K562 (cell line): ENCODE measurements at regions not wholly inside any gene's neighbourhood (a gene's known extent, or its start where the extent isn't known, plus 50 kb on each side); places are given as distances from the start of the nearest gene placed in this dataset.

Experiments used
- EP400 ChIP-seq: fragments of 450-650 bp; IDR thresholded peaks from 2 replicates; pipeline ENCODE4 v1.6.1; 2017; ENCODE audit warnings: antibody characterized with exemption, mild to moderate bottlenecking, moderate library complexity
- KAT2B ChIP-seq: IDR thresholded peaks from one replicate; pipeline ENCODE4 v1.6.1; 2012; ENCODE audit warnings: low read depth, mild to moderate bottlenecking, control low read depth, inconsistent platforms, low read length, moderate library complexity
- MLX ChIP-seq, 2 experiments: fragments of 450-650 bp in 1 of 2; sonication (generic) in 1 of 2; formaldehyde crosslinking; conservative IDR thresholded peaks; 2 replicates each; pipeline versions ENCODE4 v1.4.0 to v1.8.1; 2020 to 2022; ENCODE audit warnings: mild to moderate bottlenecking in 1 of 2, missing genetic modification reagents in 1 of 2
- NRF1 ChIP-seq, 2 experiments: fragments of 450-650 bp; IDR thresholded peaks in 1 of 2; conservative IDR thresholded peaks in 1 of 2; 2 replicates each; pipeline ENCODE4 v1.6.1; 2014; ENCODE audit warnings: mild to moderate bottlenecking in 2 of 2
- POLR2A ChIP-seq: fragments of 450-650 bp; conservative IDR thresholded peaks from 2 replicates; pipeline ENCODE4 v1.6.1; 2016
- POLR2AphosphoS5 ChIP-seq: IDR thresholded peaks from 2 replicates; pipeline ENCODE4 v1.6.1; 2011; ENCODE audit warnings: mild to moderate bottlenecking, low read depth, low read length, moderate library complexity; ENCODE audit not compliant: control insufficient read depth, insufficient read depth
- RAD21 ChIP-seq, 2 experiments: fragments of 250-450 bp in 1 of 2; fragments of 450-650 bp in 1 of 2; sonication (Bioruptor Pico) in 1 of 2; formaldehyde crosslinking in 1 of 2; IDR thresholded peaks in 1 of 2; conservative IDR thresholded peaks in 1 of 2; 2 replicates each; pipeline versions ENCODE4 v1.4.0 to v1.8.0; 2020 to 2022; ENCODE audit warnings: mild to moderate bottlenecking in 2 of 2, moderate library complexity in 1 of 2
- SIX5 ChIP-seq, 2 experiments: IDR thresholded peaks; 2 replicates each; pipeline ENCODE4 v1.6.1; 2011; ENCODE audit warnings: low read length in 2 of 2, borderline replicate concordance in 1 of 2, low read depth in 1 of 2, mild to moderate bottlenecking in 1 of 2, moderate library complexity in 1 of 2; ENCODE audit not compliant: insufficient read depth in 1 of 2
- SMC3 ChIP-seq: conservative IDR thresholded peaks from 2 replicates; pipeline ENCODE4 v1.6.1; 2011; ENCODE audit warnings: low read depth, low read length, improper control_type of control experiment; ENCODE audit not compliant: insufficient read depth
- ZSCAN29 ChIP-seq: fragments of 450-650 bp; IDR thresholded peaks from 2 replicates; pipeline ENCODE4 v1.6.1; 2017
- TF ChIP-seq, protein P1 (sequence below), 3 experiments: IDR thresholded peaks in 2 of 3; conservative IDR thresholded peaks in 1 of 3; 2 replicates each; pipeline ENCODE4 v1.5.1; 2011 to 2012; ENCODE audit warnings: low read length in 3 of 3, mild to moderate bottlenecking in 3 of 3, control low read depth in 2 of 3, improper control_type of control experiment in 1 of 3, inconsistent platforms in 1 of 3, low read depth in 1 of 3, mixed read lengths in 1 of 3, moderate library complexity in 1 of 3; ENCODE audit not compliant: insufficient read depth in 2 of 3
- TF ChIP-seq, protein P2 (sequence below), 2 experiments: fragments of 450-650 bp; IDR thresholded peaks; 2 replicates each; pipeline ENCODE4 v1.6.1; 2016; ENCODE audit warnings: mild to moderate bottlenecking in 2 of 2, borderline replicate concordance in 1 of 2, low read depth in 1 of 2, moderate library complexity in 1 of 2

- TF ChIP-seq ZSCAN29 (no peak), MLX (CRISPR knock-in tag; conservative IDR thresholded peaks at IDR 0.05) (no peak), EP400 (no peak), POLR2AphosphoS5 (no peak), SMC3 (no peak), NRF1 (conservative IDR thresholded peaks at IDR 0.05 in 1 of 2, IDR thresholded peaks at IDR 0.05 in 1 of 2) (no peak), SIX5 (IDR thresholded peaks at IDR 0.05; ENCODE audit: borderline replicate concordance in 1 of 2, insufficient read depth in 1 of 2, low read depth in 1 of 2, low read length in 2 of 2) (no peak), RAD21 (CRISPR knock-in tag; conservative IDR thresholded peaks at IDR 0.05 in 1 of 2, IDR thresholded peaks at IDR 0.05 in 1 of 2) (no peak), POLR2A (no peak), KAT2B (no peak)
- TF ChIP-seq, protein P1, sequence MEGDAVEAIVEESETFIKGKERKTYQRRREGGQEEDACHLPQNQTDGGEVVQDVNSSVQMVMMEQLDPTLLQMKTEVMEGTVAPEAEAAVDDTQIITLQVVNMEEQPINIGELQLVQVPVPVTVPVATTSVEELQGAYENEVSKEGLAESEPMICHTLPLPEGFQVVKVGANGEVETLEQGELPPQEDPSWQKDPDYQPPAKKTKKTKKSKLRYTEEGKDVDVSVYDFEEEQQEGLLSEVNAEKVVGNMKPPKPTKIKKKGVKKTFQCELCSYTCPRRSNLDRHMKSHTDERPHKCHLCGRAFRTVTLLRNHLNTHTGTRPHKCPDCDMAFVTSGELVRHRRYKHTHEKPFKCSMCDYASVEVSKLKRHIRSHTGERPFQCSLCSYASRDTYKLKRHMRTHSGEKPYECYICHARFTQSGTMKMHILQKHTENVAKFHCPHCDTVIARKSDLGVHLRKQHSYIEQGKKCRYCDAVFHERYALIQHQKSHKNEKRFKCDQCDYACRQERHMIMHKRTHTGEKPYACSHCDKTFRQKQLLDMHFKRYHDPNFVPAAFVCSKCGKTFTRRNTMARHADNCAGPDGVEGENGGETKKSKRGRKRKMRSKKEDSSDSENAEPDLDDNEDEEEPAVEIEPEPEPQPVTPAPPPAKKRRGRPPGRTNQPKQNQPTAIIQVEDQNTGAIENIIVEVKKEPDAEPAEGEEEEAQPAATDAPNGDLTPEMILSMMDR (IDR thresholded peaks at IDR 0.05 in 2 of 3, conservative IDR thresholded peaks at IDR 0.05 in 1 of 3; ENCODE audit: insufficient read depth in 2 of 3, low read depth in 1 of 3, low read length in 3 of 3), result no peak
- TF ChIP-seq, protein P2, sequence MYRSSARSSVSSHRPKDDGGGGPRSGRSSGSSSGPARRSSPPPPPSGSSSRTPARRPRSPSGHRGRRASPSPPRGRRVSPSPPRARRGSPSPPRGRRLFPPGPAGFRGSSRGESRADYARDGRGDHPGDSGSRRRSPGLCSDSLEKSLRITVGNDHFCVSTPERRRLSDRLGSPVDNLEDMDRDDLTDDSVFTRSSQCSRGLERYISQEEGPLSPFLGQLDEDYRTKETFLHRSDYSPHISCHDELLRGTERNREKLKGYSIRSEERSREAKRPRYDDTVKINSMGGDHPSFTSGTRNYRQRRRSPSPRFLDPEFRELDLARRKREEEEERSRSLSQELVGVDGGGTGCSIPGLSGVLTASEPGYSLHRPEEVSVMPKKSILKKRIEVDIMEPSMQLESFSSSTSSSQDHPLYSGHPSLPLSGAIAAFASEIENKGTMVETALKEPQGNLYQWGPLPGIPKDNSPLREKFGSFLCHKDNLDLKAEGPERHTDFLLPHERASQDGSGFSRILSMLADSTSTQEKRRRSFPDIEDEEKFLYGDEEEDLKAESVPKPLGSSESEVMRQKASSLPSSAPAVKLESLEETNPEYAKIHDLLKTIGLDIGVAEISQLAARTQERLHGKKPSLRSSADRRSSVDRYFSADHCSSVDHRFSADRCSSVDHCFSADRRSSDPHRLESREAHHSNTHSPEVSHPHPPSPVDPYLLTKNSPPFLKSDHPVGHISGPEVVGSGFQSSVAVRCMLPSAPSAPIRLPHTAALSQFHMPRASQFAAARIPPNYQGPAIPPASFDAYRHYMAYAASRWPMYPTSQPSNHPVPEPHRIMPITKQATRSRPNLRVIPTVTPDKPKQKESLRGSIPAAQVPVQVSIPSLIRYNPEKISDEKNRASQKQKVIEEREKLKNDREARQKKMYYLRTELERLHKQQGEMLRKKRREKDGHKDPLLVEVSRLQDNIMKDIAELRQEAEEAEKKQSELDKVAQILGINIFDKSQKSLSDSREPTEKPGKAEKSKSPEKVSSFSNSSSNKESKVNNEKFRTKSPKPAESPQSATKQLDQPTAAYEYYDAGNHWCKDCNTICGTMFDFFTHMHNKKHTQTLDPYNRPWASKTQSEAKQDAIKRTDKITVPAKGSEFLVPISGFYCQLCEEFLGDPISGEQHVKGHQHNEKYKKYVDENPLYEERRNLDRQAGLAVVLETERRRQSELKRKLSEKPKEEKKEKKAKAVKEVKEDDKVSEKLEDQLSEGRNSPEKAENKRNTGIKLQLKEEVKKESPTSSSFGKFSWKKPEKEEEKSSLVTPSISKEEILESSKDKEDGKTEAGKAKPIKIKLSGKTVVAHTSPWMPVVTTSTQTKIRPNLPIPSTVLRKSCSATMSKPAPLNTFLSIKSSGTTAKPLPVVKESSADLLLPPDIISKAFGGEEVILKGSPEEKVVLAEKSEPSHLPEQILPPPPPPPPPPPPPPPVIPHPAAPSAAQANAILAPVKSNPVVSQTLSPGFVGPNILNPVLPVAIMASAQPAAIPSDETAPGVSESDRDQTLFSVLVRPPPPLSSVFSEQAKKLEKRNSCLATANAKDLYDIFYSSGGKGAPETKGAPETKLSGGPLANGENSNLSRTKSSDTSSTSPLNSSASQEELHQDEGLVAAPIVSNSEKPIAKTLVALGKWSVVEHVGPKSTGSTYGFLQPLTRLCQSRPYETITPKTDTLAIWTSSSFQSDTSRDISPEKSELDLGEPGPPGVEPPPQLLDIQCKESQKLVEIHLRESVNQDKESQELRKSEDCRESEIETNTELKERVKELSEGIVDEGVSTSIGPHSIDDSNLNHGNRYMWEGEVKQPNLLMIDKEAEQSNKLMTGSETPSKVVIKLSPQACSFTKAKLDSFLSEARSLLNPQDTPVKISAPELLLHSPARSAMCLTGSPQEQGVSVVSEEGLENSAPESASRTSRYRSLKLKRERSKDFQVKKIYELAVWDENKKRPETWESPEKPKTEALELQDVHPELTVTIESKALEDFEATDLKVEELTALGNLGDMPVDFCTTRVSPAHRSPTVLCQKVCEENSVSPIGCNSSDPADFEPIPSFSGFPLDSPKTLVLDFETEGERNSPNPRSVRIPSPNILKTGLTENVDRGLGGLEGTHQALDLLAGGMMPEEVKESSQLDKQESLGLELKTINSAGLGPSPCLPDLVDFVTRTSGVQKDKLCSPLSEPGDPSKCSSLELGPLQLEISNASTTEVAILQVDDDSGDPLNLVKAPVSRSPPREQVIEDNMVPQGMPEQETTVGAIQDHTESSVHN (IDR thresholded peaks at IDR 0.05; ENCODE audit: borderline replicate concordance in 1 of 2, low read depth in 1 of 2), result no peak
These were observed 175.3 kb downstream of the LEPR start for GRCh38 chr1:65595724-65596123.
